Kidney (tissue), 13 donors: ENCODE measurements at regions not wholly inside any gene's neighbourhood (a gene's known extent, or its start where the extent isn't known, plus 50 kb on each side); places are given as distances from the start of the nearest gene placed in this dataset.

Experiments used
- DNase-seq, 5 donors: peaks; one replicate each; pipeline ENCODE4 v3.0.0-alpha.2; 2013 to 2020
- FAIRE-seq: peaks from 2 replicates; lab custom pipeline; 2012; peaks lifted over from hg19 to GRCh38; lab: Jason Lieb, UNC
- H3K27ac ChIP-seq, 2 donors: one replicate each; pipeline ENCODE4 v1.7.0; 2013; ENCODE audit warnings: low read depth in 2 of 2, low read length in 2 of 2, inconsistent platforms in 1 of 2
- H3K27me3 ChIP-seq: one replicate; pipeline ENCODE4 v1.7.1; 2013; ENCODE audit warnings: low read length, inconsistent platforms; ENCODE audit not compliant: control insufficient read depth, insufficient read depth
- H3K36me3 ChIP-seq, 3 donors: one replicate each; pipeline versions ENCODE4 v1.7.0 to v1.7.1; 2013; ENCODE audit warnings: low read length in 3 of 3, control low read depth in 1 of 3, inconsistent platforms in 1 of 3; ENCODE audit not compliant: insufficient read depth in 3 of 3, control insufficient read depth in 2 of 3
- H3K4me1 ChIP-seq, 3 donors: one replicate each; pipeline versions ENCODE4 v1.7.0 to v1.7.1; 2013; ENCODE audit warnings: low read length in 3 of 3, inconsistent platforms in 1 of 3, low read depth in 1 of 3; ENCODE audit not compliant: control insufficient read depth in 2 of 3, insufficient read depth in 2 of 3
- H3K4me3 ChIP-seq, 3 donors: one replicate each; pipeline versions ENCODE4 v1.7.0 to v1.8.1; 2013; ENCODE audit warnings: low read length in 3 of 3, control low read depth in 1 of 3, inconsistent platforms in 1 of 3
- H3K9ac ChIP-seq, 3 donors: one replicate each; pipeline versions ENCODE4 v1.7.0 to v1.7.1; 2013; ENCODE audit warnings: low read length in 3 of 3, control low read depth in 1 of 3, inconsistent platforms in 1 of 3
- H3K9me3 ChIP-seq, 3 donors: one replicate each; pipeline versions ENCODE4 v1.7.0 to v1.7.1; 2013; ENCODE audit warnings: low read length in 3 of 3, control low read depth in 1 of 3, inconsistent platforms in 1 of 3; ENCODE audit not compliant: control insufficient read depth in 2 of 3, insufficient read depth in 1 of 3
- CTCF ChIP-seq: IDR thresholded peaks from 3 replicates; pipeline ENCODE4 v1.5.1; 2012; ENCODE audit warnings: mild to moderate bottlenecking, moderate library complexity, borderline replicate concordance; ENCODE audit not compliant: insufficient read depth; ENCODE audit errors: extremely low read depth
- intact Hi-C: fragments of 100-400 bp; cut with DNase I; formaldehyde crosslinking; loops from one replicate; pipeline ENCODE4 v1.11.1; 2022
- donor health status: control.
- donor health status: control.
- donor health status: control.
- donor health status: control.
- donor health status: control.
- donor health status: DM: yes; HTN: yes; CAD: no.
- donor health status: Normal renal cell carcinoma (clear cell type).

GRCh38 chr17:12521416-12521815, 144.3 kb upstream of the MYOCD start:
- no peak for FAIRE-seq
- TF ChIP-seq CTCF = no peak
- H3K27me3 ChIP-seq = no peaks in the 10 kb centered on the region
- no peak overlapping the region for H3K27ac ChIP-seq
- intact Hi-C loops = no loop called here
- no peaks in the 10 kb centered on the region for H3K9me3 ChIP-seq
- peaks cover 0 to 2% (median 0%) of the 10 kb centered on the region in 3 donors for H3K4me1 ChIP-seq
- no peak overlapping the region for H3K4me3 ChIP-seq
- no peaks in the 10 kb centered on the region for H3K36me3 ChIP-seq
- no peak overlapping the region for H3K9ac ChIP-seq
- no peak for DNase-seq

GRCh38 chr17:12522336-12522735, 143.4 kb upstream of the MYOCD start:
- H3K4me1 ChIP-seq = peaks cover 0 to 2% (median 0%) of the 10 kb centered on the region in 3 donors
- H3K4me3 ChIP-seq = no peak overlapping the region
- no peaks in the 10 kb centered on the region for H3K9me3 ChIP-seq
- no peak for DNase-seq
- no peaks in the 10 kb centered on the region for H3K27me3 ChIP-seq
- H3K36me3 ChIP-seq = no peaks in the 10 kb centered on the region
- intact Hi-C loops = no loop called here
- no peak overlapping the region for H3K9ac ChIP-seq
- no peak for TF ChIP-seq CTCF
- no peak for FAIRE-seq
- H3K27ac ChIP-seq = no peak overlapping the region

GRCh38 chr17:12522743-12523183, 142.9 kb upstream of the MYOCD start:
- DNase-seq (peak; percentile 34 to 72 (median 61)), FAIRE-seq (no peak)

More at GRCh38 chr17:12522743-12523183, 142.9 kb upstream of the MYOCD start:
- no peaks in the 10 kb centered on the region for H3K9me3 ChIP-seq
- H3K27me3 ChIP-seq = no peaks in the 10 kb centered on the region
- H3K36me3 ChIP-seq = no peaks in the 10 kb centered on the region
- TF ChIP-seq CTCF = no peak
- H3K4me1 ChIP-seq = peaks cover 0 to 2% (median 0%) of the 10 kb centered on the region in 3 donors
- no peak overlapping the region for H3K27ac ChIP-seq
- intact Hi-C loops = no loop called here
- no peak overlapping the region for H3K9ac ChIP-seq
- no peak overlapping the region for H3K4me3 ChIP-seq
